ENCODE measurements at regions not wholly inside any gene's neighbourhood (a gene's known extent, or its start where the extent isn't known, plus 50 kb on each side); places are given as distances from the start of the nearest gene placed in this dataset.

GRCh38 chr3:157713101-157713500 lies 209.9 kb upstream of the VEPH1 start:
- no peak for TF ChIP-seq SNAI2 (CRISPR knock-in tag; IDR thresholded peaks at IDR 0.05)
- no peak for TF ChIP-seq TCF4 (CRISPR knock-in tag; IDR thresholded peaks at IDR 0.05; ENCODE audit: borderline replicate concordance)
- TF ChIP-seq TOX (CRISPR knock-in tag; IDR thresholded peaks at IDR 0.05; ENCODE audit: borderline replicate concordance) = no peak
- TF ChIP-seq ZFP30 (CRISPR knock-in tag; IDR thresholded peaks at IDR 0.05) = no peak
- no peak for TF ChIP-seq CREB5 (CRISPR knock-in tag; IDR thresholded peaks at IDR 0.05; ENCODE audit: low read depth)
- TF ChIP-seq TSHZ2 (CRISPR knock-in tag; IDR thresholded peaks at IDR 0.05) = no peak
- no peak for TF ChIP-seq BACH2 (CRISPR knock-in tag; IDR thresholded peaks at IDR 0.05; ENCODE audit: borderline replicate concordance)
- no peak for TF ChIP-seq CSDC2 (CRISPR knock-in tag; IDR thresholded peaks at IDR 0.05)
- no peak for TF ChIP-seq ZNF8 (CRISPR knock-in tag; IDR thresholded peaks at IDR 0.05)

GRCh38 chr3:157705258-157705657 lies 202.0 kb upstream of the VEPH1 start:
- ATAC-seq = peak; percentile 35; the same call in 1 of the 3 replicates

More at GRCh38 chr3:157713101-157713500, 209.9 kb upstream of the VEPH1 start:
- ATAC-seq = no peak

GRCh38 chr3:157700405-157700804 lies 197.2 kb upstream of the VEPH1 start:
- TF ChIP-seq ZFP30 (CRISPR knock-in tag; IDR thresholded peaks at IDR 0.05) (no peak), ZNF70 (CRISPR knock-in tag; IDR thresholded peaks at IDR 0.05) (no peak), GLIS3 (CRISPR knock-in tag; IDR thresholded peaks at IDR 0.05) (no peak), ZNF8 (CRISPR knock-in tag; IDR thresholded peaks at IDR 0.05) (no peak), CREB5 (CRISPR knock-in tag; IDR thresholded peaks at IDR 0.05; ENCODE audit: low read depth) (no peak), PATZ1 (CRISPR knock-in tag; IDR thresholded peaks at IDR 0.05; ENCODE audit: borderline replicate concordance) (no peak), ZNF565 (CRISPR knock-in tag; conservative IDR thresholded peaks at IDR 0.05; ENCODE audit: low read depth) (no peak), CSDC2 (CRISPR knock-in tag; IDR thresholded peaks at IDR 0.05) (no peak), ISL1 (CRISPR knock-in tag; IDR thresholded peaks at IDR 0.05) (no peak), ZFP3 (CRISPR knock-in tag; IDR thresholded peaks at IDR 0.05) (no peak), POU6F1 (CRISPR knock-in tag; IDR thresholded peaks at IDR 0.05; ENCODE audit: borderline replicate concordance, low read depth) (no peak), TSHZ2 (CRISPR knock-in tag; IDR thresholded peaks at IDR 0.05) (no peak), RARB (CRISPR knock-in tag; IDR thresholded peaks at IDR 0.05) (no peak)
- ATAC-seq = peak; percentile 56; the same call in 2 of the 3 replicates

More at GRCh38 chr3:157705258-157705657, 202.0 kb upstream of the VEPH1 start:
- no peak for TF ChIP-seq PPARA (CRISPR knock-in tag; IDR thresholded peaks at IDR 0.05; ENCODE audit: borderline replicate concordance)
